ENCODE measurements at regions not wholly inside any gene's neighbourhood (a gene's known extent, or its start where the extent isn't known, plus 50 kb on each side); places are given as distances from the start of the nearest gene placed in this dataset.

GRCh38 chr3:74349015-74349414 lies 265.4 kb downstream of the CNTN3 start:
- Histone ChIP-seq H3K36me3 (replicated peaks) (no peaks in the 10 kb centered on the region), H3K27me3 (replicated peaks) (no peaks in the 10 kb centered on the region), H3K4me3 (ENCODE audit: low read depth, low read length) (no peak overlapping the region), H3K27ac (no peak overlapping the region)
- TF ChIP-seq CTCF (IDR thresholded peaks at IDR 0.05; ENCODE audit: low read depth, low read length, missing control alignments) = no peak
- no peak for DNase-seq
- in situ Hi-C loops (cut with HindIII; ENCODE audit: low pct_ligation_motif_present, low sequenced_read_pairs) = no loop called here

- no peak for DNase-seq
- no peak overlapping the region for H3K4me3 ChIP-seq (ENCODE audit: low read depth, low read length)
- no peak overlapping the region for H3K27ac ChIP-seq
- TF ChIP-seq CTCF (IDR thresholded peaks at IDR 0.05; ENCODE audit: low read depth, low read length, missing control alignments) = no peak
- no peaks in the 10 kb centered on the region for H3K27me3 ChIP-seq (replicated peaks)
- in situ Hi-C loops (cut with HindIII; ENCODE audit: low pct_ligation_motif_present, low sequenced_read_pairs) = no loop called here
- no peaks in the 10 kb centered on the region for H3K36me3 ChIP-seq (replicated peaks)
Observed at GRCh38 chr3:74347563-74348268, 266.7 kb downstream of the CNTN3 start.

DNA sequence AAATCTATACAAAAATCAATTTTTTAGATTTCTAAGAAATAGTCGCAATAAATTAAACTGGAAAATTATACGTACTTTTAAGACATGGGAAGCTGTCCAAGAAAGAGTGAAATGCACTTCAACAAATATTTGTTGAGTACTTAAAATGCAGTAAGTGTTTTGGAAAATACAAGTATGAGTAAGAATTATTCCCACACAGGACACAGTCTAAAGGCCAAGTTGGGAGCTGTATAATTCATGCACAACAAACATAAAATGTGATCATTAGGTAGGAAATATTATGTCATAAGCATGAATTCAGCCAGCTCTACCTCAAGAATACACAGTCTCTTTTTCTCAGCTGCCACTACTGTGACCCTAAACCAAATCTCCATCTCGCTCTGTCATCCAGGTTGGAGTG lies 267.6 kb downstream of the CNTN3 start:
- H3K36me3 ChIP-seq (replicated peaks) = no peaks in the 10 kb centered on the region
- H3K4me3 ChIP-seq (ENCODE audit: low read depth, low read length) = no peak overlapping the region
- H3K27me3 ChIP-seq (replicated peaks) = no peaks in the 10 kb centered on the region
- in situ Hi-C loops (cut with HindIII; ENCODE audit: low pct_ligation_motif_present, low sequenced_read_pairs) = no loop called here
- TF ChIP-seq CTCF (IDR thresholded peaks at IDR 0.05; ENCODE audit: low read depth, low read length, missing control alignments) = no peak
- no peak overlapping the region for H3K27ac ChIP-seq
- no peak for DNase-seq

DNA sequence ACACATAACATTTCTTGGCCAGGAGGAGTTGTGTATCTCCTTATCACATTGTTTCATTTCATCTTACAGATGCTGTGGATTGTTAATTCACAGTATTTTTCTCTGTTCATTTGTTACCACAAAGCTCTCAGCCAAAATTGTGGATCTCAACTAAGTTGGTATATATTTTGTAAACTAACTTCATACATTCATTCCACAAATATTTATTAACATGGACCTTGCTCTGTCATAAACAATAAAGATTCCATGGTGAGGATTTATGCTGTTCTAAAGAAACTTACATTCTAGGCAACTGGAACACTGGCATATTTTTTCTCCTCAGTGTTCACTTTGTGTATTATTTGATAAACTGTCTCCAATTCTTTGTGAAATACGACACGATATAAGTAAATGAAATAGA lies 268.8 kb downstream of the CNTN3 start:
- DNase-seq = no peak
- no peaks in the 10 kb centered on the region for H3K36me3 ChIP-seq (replicated peaks)
- in situ Hi-C loops (cut with HindIII; ENCODE audit: low pct_ligation_motif_present, low sequenced_read_pairs) = no loop called here
- H3K27ac ChIP-seq = no peak overlapping the region
- no peak overlapping the region for H3K4me3 ChIP-seq (ENCODE audit: low read depth, low read length)
- TF ChIP-seq CTCF (IDR thresholded peaks at IDR 0.05; ENCODE audit: low read depth, low read length, missing control alignments) = no peak
- no peaks in the 10 kb centered on the region for H3K27me3 ChIP-seq (replicated peaks)

- H3K27ac ChIP-seq = no peak overlapping the region
- H3K36me3 ChIP-seq (replicated peaks) = no peaks in the 10 kb centered on the region
- DNase-seq = no peak
- TF ChIP-seq CTCF (IDR thresholded peaks at IDR 0.05; ENCODE audit: low read depth, low read length, missing control alignments) = no peak
- H3K4me3 ChIP-seq (ENCODE audit: low read depth, low read length) = no peak overlapping the region
- in situ Hi-C loops (cut with HindIII; ENCODE audit: low pct_ligation_motif_present, low sequenced_read_pairs) = no loop called here
- H3K27me3 ChIP-seq (replicated peaks) = no peaks in the 10 kb centered on the region
Observed at GRCh38 chr3:74344865-74345440, 269.5 kb downstream of the CNTN3 start.

DNA sequence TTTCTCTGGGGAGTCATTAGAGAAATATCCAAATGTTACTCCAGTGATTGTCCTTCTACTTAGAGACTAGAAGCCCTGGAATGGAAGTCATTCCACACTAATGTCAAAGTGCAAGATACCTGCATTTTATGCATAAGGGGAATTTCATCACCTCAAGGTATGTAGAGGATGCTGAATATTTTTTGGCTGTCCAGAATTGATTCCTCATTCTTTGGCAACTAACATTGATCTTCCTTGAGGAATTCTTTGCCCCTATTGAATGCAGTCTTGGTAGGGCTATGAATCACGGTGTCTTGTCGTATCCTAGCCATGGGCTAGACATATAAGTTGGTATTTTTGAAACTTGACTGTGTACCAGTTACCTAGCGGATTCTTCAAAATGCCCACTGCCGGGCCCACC lies 271.1 kb downstream of the CNTN3 start:
- no peaks in the 10 kb centered on the region for H3K36me3 ChIP-seq (replicated peaks)
- H3K27ac ChIP-seq = no peak overlapping the region
- H3K4me3 ChIP-seq (ENCODE audit: low read depth, low read length) = no peak overlapping the region
- H3K27me3 ChIP-seq (replicated peaks) = no peaks in the 10 kb centered on the region
- in situ Hi-C loops (cut with HindIII; ENCODE audit: low pct_ligation_motif_present, low sequenced_read_pairs) = no loop called here
- no peak for DNase-seq
- no peak for TF ChIP-seq CTCF (IDR thresholded peaks at IDR 0.05; ENCODE audit: low read depth, low read length, missing control alignments)

Data from brain microvascular endothelial cell (primary cell).